Left lung (tissue), 4 donors: ENCODE measurements at regions not wholly inside any gene's neighbourhood (a gene's known extent, or its start where the extent isn't known, plus 50 kb on each side); places are given as distances from the start of the nearest gene placed in this dataset.
A peak's percentile ranks its signal among the peaks of the same experiment; 100 is the strongest.
"Not testable (repeated sequence)": the region's sequence is repeated elsewhere in the genome, so short reads cannot be mapped to it uniquely, and the experiment has no call there.

ENCODE experiments used
- ATAC-seq: fragments of 200-7000 bp; cut with Tn5 transposase; one replicate; pipeline ENCODE4 v1.9.1; 2020; ENCODE audit warnings: moderate library complexity
- DNase-seq, 4 donors: peaks; one replicate each; pipeline ENCODE4 v3.0.0-alpha.2; 2013 to 2020
- H3K27ac ChIP-seq, 2 donors: fragments of 200-600 bp; sonication (generic) in 1 of 2; one replicate each; pipeline versions ENCODE4 v1.5.0 to v1.8.0; 2020 to 2021
- H3K27me3 ChIP-seq, 2 donors: fragments of 200-600 bp; sonication (generic) in 1 of 2; one replicate each; pipeline versions ENCODE4 v1.5.0 to v1.8.0; 2020 to 2021
- H3K36me3 ChIP-seq, 2 donors: fragments of 200-600 bp; sonication (generic) in 1 of 2; one replicate each; pipeline versions ENCODE4 v1.5.0 to v1.8.0; 2020 to 2021
- H3K4me1 ChIP-seq, 2 donors: fragments of 200-600 bp; one replicate each; pipeline ENCODE4 v1.8.0; 2021
- H3K4me3 ChIP-seq, 2 donors: fragments of 200-600 bp; sonication (generic) in 1 of 2; one replicate each; pipeline versions ENCODE4 v1.5.0 to v1.8.0; 2020 to 2021; ENCODE audit warnings: mild to moderate bottlenecking in 1 of 2
- H3K9me3 ChIP-seq, 2 donors: fragments of 200-600 bp; sonication (generic) in 1 of 2; one replicate each; pipeline versions ENCODE4 v1.5.0 to v1.8.0; 2020 to 2021
- intact Hi-C, 2 donors: fragments of 100-400 bp; cut with DNase I; formaldehyde crosslinking; loops; one replicate each; pipeline versions ENCODE4 v1.11.2 to v1.14.2; 2022
- TF ChIP-seq, protein P1 (sequence below), 2 donors: fragments of 200-600 bp; sonication (generic) in 1 of 2; IDR thresholded peaks; one replicate each; pipeline versions ENCODE4 v1.5.0 to v1.8.0; 2021; ENCODE audit warnings: antibody characterized with exemption in 2 of 2
- donor health status: DM: no; HTN: yes; CAD: no.
- donor health status: DM: no; HTN: no; CAD: no.

- H3K4me3 ChIP-seq: no peak overlapping the region
- no peaks in the 10 kb centered on the region for H3K9me3 ChIP-seq
- no peaks in the 10 kb centered on the region for H3K4me1 ChIP-seq
- TF ChIP-seq, protein P1, sequence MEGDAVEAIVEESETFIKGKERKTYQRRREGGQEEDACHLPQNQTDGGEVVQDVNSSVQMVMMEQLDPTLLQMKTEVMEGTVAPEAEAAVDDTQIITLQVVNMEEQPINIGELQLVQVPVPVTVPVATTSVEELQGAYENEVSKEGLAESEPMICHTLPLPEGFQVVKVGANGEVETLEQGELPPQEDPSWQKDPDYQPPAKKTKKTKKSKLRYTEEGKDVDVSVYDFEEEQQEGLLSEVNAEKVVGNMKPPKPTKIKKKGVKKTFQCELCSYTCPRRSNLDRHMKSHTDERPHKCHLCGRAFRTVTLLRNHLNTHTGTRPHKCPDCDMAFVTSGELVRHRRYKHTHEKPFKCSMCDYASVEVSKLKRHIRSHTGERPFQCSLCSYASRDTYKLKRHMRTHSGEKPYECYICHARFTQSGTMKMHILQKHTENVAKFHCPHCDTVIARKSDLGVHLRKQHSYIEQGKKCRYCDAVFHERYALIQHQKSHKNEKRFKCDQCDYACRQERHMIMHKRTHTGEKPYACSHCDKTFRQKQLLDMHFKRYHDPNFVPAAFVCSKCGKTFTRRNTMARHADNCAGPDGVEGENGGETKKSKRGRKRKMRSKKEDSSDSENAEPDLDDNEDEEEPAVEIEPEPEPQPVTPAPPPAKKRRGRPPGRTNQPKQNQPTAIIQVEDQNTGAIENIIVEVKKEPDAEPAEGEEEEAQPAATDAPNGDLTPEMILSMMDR (IDR thresholded peaks at IDR 0.05): no peak
- intact Hi-C loops: no loop called here
- DNase-seq (peak in 1 of 4 donors; percentile 36), ATAC-seq (peak; percentile 82)
- no peak overlapping the region for H3K27ac ChIP-seq
- H3K36me3 ChIP-seq: no peaks in the 10 kb centered on the region
- H3K27me3 ChIP-seq: no peaks in the 10 kb centered on the region
Measured at GRCh38 chr6:80508885-80509630, 402.6 kb downstream of the BCKDHB start.

- no peaks in the 10 kb centered on the region for H3K4me1 ChIP-seq
Measured at GRCh38 chr6:80504882-80505281, 398.4 kb downstream of the BCKDHB start.

GRCh38 chr6:80503660-80504059 is 397.2 kb downstream of the BCKDHB start:
- Histone ChIP-seq H3K27me3 (no peaks in the 10 kb centered on the region), H3K4me1 (no peaks in the 10 kb centered on the region), H3K36me3 (no peaks in the 10 kb centered on the region), H3K4me3 (no peak overlapping the region), H3K9me3 (no peaks in the 10 kb centered on the region), H3K27ac (no peak overlapping the region)
- DNase-seq: no peak
- intact Hi-C loops: no loop called here
- TF ChIP-seq, protein P1 (IDR thresholded peaks at IDR 0.05): no peak
- ATAC-seq: no peak

More at GRCh38 chr6:80504882-80505281, 398.4 kb downstream of the BCKDHB start:
- no peak for DNase-seq
- TF ChIP-seq, protein P1 (IDR thresholded peaks at IDR 0.05): no peak
- H3K4me3 ChIP-seq: no peak overlapping the region
- no peak overlapping the region for H3K27ac ChIP-seq
- no peaks in the 10 kb centered on the region for H3K36me3 ChIP-seq
- no peak for ATAC-seq
- H3K27me3 ChIP-seq: no peaks in the 10 kb centered on the region
- H3K9me3 ChIP-seq: no peaks in the 10 kb centered on the region
- intact Hi-C loops: no loop called here

DNA sequence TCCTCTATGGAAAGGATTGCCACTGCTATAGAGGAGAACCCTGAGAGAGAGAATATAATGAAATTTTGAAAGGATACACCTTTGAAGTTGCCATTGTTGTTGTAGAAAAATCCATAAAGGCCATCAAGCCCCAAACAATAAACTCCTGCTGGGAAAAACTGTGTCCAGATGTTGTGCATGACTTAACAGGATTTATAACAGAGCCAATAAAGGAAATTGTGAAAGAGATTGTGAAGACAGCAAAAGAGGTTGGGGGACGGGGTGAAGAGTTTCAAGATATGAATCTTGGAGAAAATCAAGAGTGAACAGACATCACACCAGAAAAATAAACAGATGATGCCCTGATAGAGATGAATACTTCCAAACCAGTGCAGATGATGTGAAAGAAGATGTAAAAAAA is 396.4 kb downstream of the BCKDHB start:
- intact Hi-C loops: no loop called here
- TF ChIP-seq, protein P1 (IDR thresholded peaks at IDR 0.05): no peak
- H3K4me3 ChIP-seq: no peak overlapping the region
- ATAC-seq (no peak), DNase-seq (no peak)
- H3K27me3 ChIP-seq: no peaks in the 10 kb centered on the region
- no peaks in the 10 kb centered on the region for H3K9me3 ChIP-seq
- no peaks in the 10 kb centered on the region for H3K4me1 ChIP-seq
- no peaks in the 10 kb centered on the region for H3K36me3 ChIP-seq
- H3K27ac ChIP-seq: no peak overlapping the region

DNA sequence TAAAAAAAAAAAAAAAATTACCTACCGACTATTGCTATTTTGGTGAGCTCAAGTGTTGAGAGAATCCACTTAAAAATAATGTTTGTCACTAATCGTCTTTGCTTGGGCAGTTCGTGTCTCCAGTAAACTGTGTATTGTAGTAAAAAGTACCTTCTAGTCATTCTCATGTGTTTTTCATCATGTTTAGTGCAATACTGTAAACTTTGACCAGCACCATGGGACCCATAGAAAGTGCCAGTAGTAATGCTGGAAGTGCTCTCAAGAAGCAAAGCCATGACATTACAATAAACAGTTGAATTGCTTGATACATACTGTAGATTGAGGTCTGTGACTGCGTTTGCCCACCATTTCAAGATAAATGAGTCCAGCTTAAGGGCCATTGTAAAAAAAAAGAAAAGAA is 395.2 kb downstream of the BCKDHB start:
- Histone ChIP-seq H3K36me3 (no peaks in the 10 kb centered on the region), H3K27ac (no peak overlapping the region), H3K27me3 (no peaks in the 10 kb centered on the region), H3K4me1 (no peaks in the 10 kb centered on the region), H3K4me3 (no peak overlapping the region), H3K9me3 (no peaks in the 10 kb centered on the region)
- TF ChIP-seq, protein P1 (IDR thresholded peaks at IDR 0.05): no peak
- DNase-seq (no peak), ATAC-seq (no peak)
- intact Hi-C loops: no loop called here

GRCh38 chr6:80497696-80498486 is 391.4 kb downstream of the BCKDHB start:
- H3K4me3 ChIP-seq, H3K4me1 ChIP-seq, H3K36me3 ChIP-seq, ATAC-seq, H3K9me3 ChIP-seq, DNase-seq, intact Hi-C loops, H3K27ac ChIP-seq, H3K27me3 ChIP-seq: not testable (repeated sequence)
